BE2C (cell line): ENCODE measurements at regions not wholly inside any gene's neighbourhood (a gene's known extent, or its start where the extent isn't known, plus 50 kb on each side); places are given as distances from the start of the nearest gene placed in this dataset.
"Not testable (repeated sequence)": the region's sequence is repeated elsewhere in the genome, so short reads cannot be mapped to it uniquely, and the experiment has no call there.

ENCODE experiments used
- DNase-seq: peaks from one replicate; pipeline ENCODE4 v3.0.0-alpha.2; 2020
- H3K27me3 ChIP-seq: fragments of 250-450 bp; sonication (Bioruptor Pico); 2 replicates; pipeline ENCODE4 v1.5.1; 2020; ENCODE audit warnings: mild to moderate bottlenecking
- H3K36me3 ChIP-seq: fragments of 250-450 bp; sonication (Bioruptor Pico); 2 replicates; pipeline ENCODE4 v1.5.1; 2020; ENCODE audit warnings: mild to moderate bottlenecking
- H3K4me1 ChIP-seq: fragments of 250-450 bp; sonication (Bioruptor Pico); 2 replicates; pipeline ENCODE4 v1.5.1; 2020
- H3K4me3 ChIP-seq: 2 replicates; pipeline ENCODE4 v1.5.1; 2011; ENCODE audit warnings: low read depth, low read length
- H3K9me3 ChIP-seq: fragments of 250-450 bp; sonication (Bioruptor Pico); 2 replicates; pipeline ENCODE4 v1.5.1; 2020
- CTCF ChIP-seq: IDR thresholded peaks from 2 replicates; pipeline ENCODE4 v1.5.1; 2012; ENCODE audit warnings: mild to moderate bottlenecking, low read depth, low read length

GRCh38 chr2:8380026-8380425 is 301.8 kb upstream of the ID2 start:
- no peak for TF ChIP-seq CTCF
- no peaks in the 10 kb centered on the region for H3K4me1 ChIP-seq

GRCh38 chr2:8380566-8380965 is 301.3 kb upstream of the ID2 start:
- Histone ChIP-seq H3K4me3 (no peak overlapping the region), H3K4me1 (no peaks in the 10 kb centered on the region), H3K36me3 (no peaks in the 10 kb centered on the region), H3K27me3 (0 out of 2 replicates have a peak, but pooled peaks cover 2% of the 10 kb centered on the region), H3K9me3 (no peaks in the 10 kb centered on the region)
- no peak for DNase-seq
- TF ChIP-seq CTCF = no peak

More at GRCh38 chr2:8380026-8380425, 301.8 kb upstream of the ID2 start:
- H3K9me3 ChIP-seq = no peaks in the 10 kb centered on the region
- H3K4me3 ChIP-seq = no peak overlapping the region
- no peaks in the 10 kb centered on the region for H3K36me3 ChIP-seq
- H3K27me3 ChIP-seq = 0 out of 2 replicates have a peak, but pooled peaks cover 2% of the 10 kb centered on the region
- DNase-seq = no peak

GRCh38 chr2:8382485-8382884 is 299.4 kb upstream of the ID2 start:
- Histone ChIP-seq H3K9me3 (no peaks in the 10 kb centered on the region), H3K36me3 (no peaks in the 10 kb centered on the region), H3K4me1 (no peaks in the 10 kb centered on the region), H3K27me3 (no peaks in the 10 kb centered on the region), H3K4me3 (no peak overlapping the region)
- no peak for TF ChIP-seq CTCF
- DNase-seq = no peak

GRCh38 chr2:8386748-8387147 is 295.1 kb upstream of the ID2 start:
- H3K4me3 ChIP-seq, H3K27me3 ChIP-seq, H3K36me3 ChIP-seq, DNase-seq, H3K9me3 ChIP-seq, H3K4me1 ChIP-seq: not testable (repeated sequence)

GRCh38 chr2:8388781-8389180 is 293.1 kb upstream of the ID2 start:
- Histone ChIP-seq H3K36me3 (no peaks in the 10 kb centered on the region), H3K9me3 (no peaks in the 10 kb centered on the region), H3K27me3 (no peaks in the 10 kb centered on the region), H3K4me1 (peaks cover 4% of the 10 kb centered on the region), H3K4me3 (no peak overlapping the region)
- TF ChIP-seq CTCF = no peak
- no peak for DNase-seq

GRCh38 chr2:8389431-8390108 is 292.3 kb upstream of the ID2 start:
- Histone ChIP-seq H3K4me1 (peaks cover 4% of the 10 kb centered on the region), H3K36me3 (no peaks in the 10 kb centered on the region), H3K4me3 (no peak overlapping the region), H3K27me3 (no peaks in the 10 kb centered on the region), H3K9me3 (no peaks in the 10 kb centered on the region)
- DNase-seq = no peak
- no peak for TF ChIP-seq CTCF
